Bronchial epithelial cell (primary cell): ENCODE measurements at regions not wholly inside any gene's neighbourhood (a gene's known extent, or its start where the extent isn't known, plus 50 kb on each side); places are given as distances from the start of the nearest gene placed in this dataset.

Experiments
- DNase-seq: peaks from one replicate; pipeline ENCODE4 v3.0.0-alpha.2; 2010; ENCODE audit warnings: low read depth
- FAIRE-seq: peaks from 2 replicates; lab custom pipeline; 2011; peaks lifted over from hg19 to GRCh38; lab: Jason Lieb, UNC
- H3K27me3 ChIP-seq: 2 replicates; pipeline ENCODE4 v1.5.1; 2011; ENCODE audit warnings: low read length; ENCODE audit not compliant: control insufficient read depth, insufficient read depth
- H3K36me3 ChIP-seq: 2 replicates; pipeline ENCODE4 v1.5.1; 2011; ENCODE audit warnings: low read length; ENCODE audit not compliant: control insufficient read depth, insufficient read depth
- H3K4me3 ChIP-seq: 2 replicates; pipeline ENCODE4 v1.5.1; 2011; ENCODE audit warnings: mild to moderate bottlenecking, low read depth, low read length, control low read depth
- TF ChIP-seq, protein P1 (sequence below): IDR thresholded peaks from 2 replicates; pipeline ENCODE4 v1.5.1; 2011; ENCODE audit warnings: mild to moderate bottlenecking, moderate library complexity, low read length, control low read depth, inconsistent platforms; ENCODE audit not compliant: insufficient read depth, severe bottlenecking

GRCh38 chr18:78154444-78154843 lies 825.2 kb upstream of the SALL3 start:
- Histone ChIP-seq H3K4me3 (no peak overlapping the region), H3K36me3 (no peaks in the 10 kb centered on the region), H3K27me3 (no peaks in the 10 kb centered on the region)
- DNase-seq (no peak), FAIRE-seq (no peak)
- TF ChIP-seq, protein P1, sequence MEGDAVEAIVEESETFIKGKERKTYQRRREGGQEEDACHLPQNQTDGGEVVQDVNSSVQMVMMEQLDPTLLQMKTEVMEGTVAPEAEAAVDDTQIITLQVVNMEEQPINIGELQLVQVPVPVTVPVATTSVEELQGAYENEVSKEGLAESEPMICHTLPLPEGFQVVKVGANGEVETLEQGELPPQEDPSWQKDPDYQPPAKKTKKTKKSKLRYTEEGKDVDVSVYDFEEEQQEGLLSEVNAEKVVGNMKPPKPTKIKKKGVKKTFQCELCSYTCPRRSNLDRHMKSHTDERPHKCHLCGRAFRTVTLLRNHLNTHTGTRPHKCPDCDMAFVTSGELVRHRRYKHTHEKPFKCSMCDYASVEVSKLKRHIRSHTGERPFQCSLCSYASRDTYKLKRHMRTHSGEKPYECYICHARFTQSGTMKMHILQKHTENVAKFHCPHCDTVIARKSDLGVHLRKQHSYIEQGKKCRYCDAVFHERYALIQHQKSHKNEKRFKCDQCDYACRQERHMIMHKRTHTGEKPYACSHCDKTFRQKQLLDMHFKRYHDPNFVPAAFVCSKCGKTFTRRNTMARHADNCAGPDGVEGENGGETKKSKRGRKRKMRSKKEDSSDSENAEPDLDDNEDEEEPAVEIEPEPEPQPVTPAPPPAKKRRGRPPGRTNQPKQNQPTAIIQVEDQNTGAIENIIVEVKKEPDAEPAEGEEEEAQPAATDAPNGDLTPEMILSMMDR: no peak

- no peaks in the 10 kb centered on the region for H3K27me3 ChIP-seq
- TF ChIP-seq, protein P1: no peak
- DNase-seq (no peak), FAIRE-seq (no peak)
- H3K4me3 ChIP-seq: no peak overlapping the region
- H3K36me3 ChIP-seq: no peaks in the 10 kb centered on the region
These were observed 824.8 kb upstream of the SALL3 start for GRCh38 chr18:78154853-78155252.

DNA sequence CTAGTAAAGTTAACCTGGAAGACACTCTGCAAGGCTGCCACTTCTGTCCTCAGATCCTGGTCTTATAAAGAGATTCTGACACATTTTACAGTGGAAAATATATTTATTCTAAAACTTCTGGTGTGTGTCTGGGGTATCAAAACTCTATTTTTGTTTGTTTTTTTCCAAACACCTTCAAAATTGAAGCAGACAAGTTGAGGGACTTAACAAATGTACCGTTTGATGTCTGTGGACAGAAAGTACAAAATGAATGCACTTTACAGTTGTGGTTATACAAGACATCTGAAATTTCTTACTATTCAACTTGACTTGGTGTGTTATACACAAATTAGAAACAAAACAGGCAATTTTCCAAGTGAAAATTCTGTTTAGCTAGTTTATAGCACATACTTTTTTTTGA lies 823.2 kb upstream of the SALL3 start:
- DNase-seq: no peak
- FAIRE-seq: no peak
- Histone ChIP-seq H3K27me3 (no peaks in the 10 kb centered on the region), H3K4me3 (no peak overlapping the region), H3K36me3 (no peaks in the 10 kb centered on the region)
- TF ChIP-seq, protein P1: no peak

GRCh38 chr18:78158943-78159342 lies 820.7 kb upstream of the SALL3 start:
- no peaks in the 10 kb centered on the region for H3K36me3 ChIP-seq
- H3K4me3 ChIP-seq: no peak overlapping the region
- H3K27me3 ChIP-seq: no peaks in the 10 kb centered on the region
- DNase-seq: no peak
- FAIRE-seq: no peak
- TF ChIP-seq, protein P1: no peak

DNA sequence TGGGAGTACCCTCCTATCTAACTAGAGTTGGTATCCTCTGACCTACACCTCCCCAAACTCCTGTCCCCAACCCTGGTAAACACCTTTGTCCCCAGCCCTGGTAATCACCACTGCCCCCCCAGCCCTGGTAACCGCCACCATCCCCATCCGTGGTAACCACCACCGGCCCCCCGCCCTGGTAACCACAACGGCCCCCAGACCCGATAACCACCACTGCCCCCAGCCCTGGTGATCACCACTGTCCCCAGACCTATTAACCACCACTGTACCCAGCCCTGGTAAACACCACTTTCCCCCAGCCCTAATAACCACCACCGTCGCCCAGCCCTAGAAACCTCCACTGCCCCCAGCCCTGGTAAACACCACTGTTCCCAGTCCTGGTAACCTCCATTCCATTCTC lies 820.2 kb upstream of the SALL3 start:
- DNase-seq: no peak
- no peaks in the 10 kb centered on the region for H3K27me3 ChIP-seq
- H3K36me3 ChIP-seq: no peaks in the 10 kb centered on the region
- no peak overlapping the region for H3K4me3 ChIP-seq
- FAIRE-seq: no peak
- TF ChIP-seq, protein P1: no peak

GRCh38 chr18:78160961-78161656 lies 818.5 kb upstream of the SALL3 start:
- TF ChIP-seq, protein P1: no peak
- DNase-seq (peak; percentile 63), FAIRE-seq (no peak)

More at GRCh38 chr18:78160961-78161656, 818.5 kb upstream of the SALL3 start:
- H3K4me3 ChIP-seq: no peak overlapping the region
- H3K36me3 ChIP-seq: no peaks in the 10 kb centered on the region
- no peaks in the 10 kb centered on the region for H3K27me3 ChIP-seq
